Esophagus muscularis mucosa (tissue), 3 donors: ENCODE measurements at regions not wholly inside any gene's neighbourhood (a gene's known extent, or its start where the extent isn't known, plus 50 kb on each side); places are given as distances from the start of the nearest gene placed in this dataset.

Experiments used
- EP300 ChIP-seq: sonication (generic); formaldehyde crosslinking; IDR thresholded peaks from one replicate; pipeline ENCODE4 v1.6.1; 2017; ENCODE audit warnings: antibody characterized with exemption
- POLR2AphosphoS5 ChIP-seq, 2 donors: sonication (generic); formaldehyde crosslinking; IDR thresholded peaks; one replicate each; pipeline ENCODE4 v1.6.1; 2017; ENCODE audit warnings: antibody characterized with exemption in 2 of 2

DNA sequence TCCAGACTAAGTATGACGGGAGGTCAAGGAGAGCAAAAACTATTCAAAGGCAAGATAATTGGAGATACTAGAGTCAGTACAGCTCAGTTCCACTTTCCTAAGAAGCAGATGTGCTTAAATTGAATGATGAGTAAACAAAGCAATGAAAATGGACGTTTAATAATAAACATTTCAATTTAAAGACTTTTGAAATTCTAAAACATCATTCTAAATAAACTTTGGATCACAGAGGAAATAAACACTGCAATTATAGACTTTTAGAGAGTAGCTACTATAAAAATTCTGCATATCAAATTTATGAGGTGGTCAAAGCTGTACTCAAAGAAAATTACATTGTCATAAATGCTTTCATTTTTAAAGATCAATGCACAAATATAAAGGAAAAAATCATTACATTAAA is 418.3 kb downstream of the GPAM start:
- TF ChIP-seq POLR2AphosphoS5 (IDR thresholded peaks at IDR 0.05) (no peak), EP300 (no peak)
